ENCODE measurements at regions not wholly inside any gene's neighbourhood (a gene's known extent, or its start where the extent isn't known, plus 50 kb on each side); places are given as distances from the start of the nearest gene placed in this dataset.

- peaks cover 4% of the 10 kb centered on the region for H3K27me3 Mint-ChIP-seq (ENCODE audit: insufficient read depth)
- H3K36me3 ChIP-seq (ENCODE audit: control insufficient read depth, insufficient read depth, low read length): no peaks in the 10 kb centered on the region
- H3K27me3 ChIP-seq (ENCODE audit: control insufficient read depth, insufficient read depth, low read length, poor library complexity, severe bottlenecking): no peaks in the 10 kb centered on the region
- peaks cover 8% of the 10 kb centered on the region for H3K4me1 ChIP-seq (ENCODE audit: control insufficient read depth, insufficient read depth, low read length)
- H3K9ac ChIP-seq (ENCODE audit: extremely low read depth, low read length, poor library complexity, severe bottlenecking): no peak overlapping the region
- no peak for DNase-seq
- 84 to 100% methylated on average over 4 to 6 of the region's 6 CpGs for WGBS, 2 experiments (ENCODE audit: insufficient coverage in 1 of 2, insufficient read length in 1 of 2)
- H3K36me3 Mint-ChIP-seq (ENCODE audit: low read depth): no peaks in the 10 kb centered on the region
- no peak overlapping the region for H3K4me3 ChIP-seq (ENCODE audit: low read length)
- no peak for TF ChIP-seq CTCF (conservative IDR thresholded peaks at IDR 0.05)
- no peaks in the 10 kb centered on the region for H3K9me3 ChIP-seq (ENCODE audit: control insufficient read depth, low read length)
- no peak overlapping the region for H3K27ac Mint-ChIP-seq
- H3K9me3 Mint-ChIP-seq: no peaks in the 10 kb centered on the region
- no peak overlapping the region for H3K27ac ChIP-seq (ENCODE audit: low read depth, low read length)
- H3K4me3 Mint-ChIP-seq: no peak overlapping the region
- H3K4me1 Mint-ChIP-seq: peaks cover 22% of the 10 kb centered on the region
Observed at GRCh38 chr1:157390651-157391050, 161.7 kb downstream of the FCRL5 start.

DNA sequence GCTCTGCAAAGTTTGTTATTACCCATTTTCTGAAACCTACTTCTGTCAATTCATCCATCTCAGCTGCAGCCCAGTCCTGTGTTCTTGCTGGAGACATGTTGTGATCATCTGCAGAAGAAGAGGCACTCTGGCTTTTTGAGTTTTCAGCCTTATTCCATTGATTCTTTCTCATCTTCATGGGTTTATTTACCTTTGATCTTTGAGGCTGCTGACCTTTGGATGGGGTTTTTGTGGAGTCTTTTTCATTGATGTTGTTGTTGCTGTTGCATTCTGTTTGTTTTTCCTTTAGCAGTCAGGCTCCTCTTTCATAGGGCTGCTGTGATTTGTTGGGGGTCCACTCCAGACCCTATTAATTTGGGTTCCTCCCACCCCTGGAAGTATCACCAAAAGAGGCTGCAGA lies 164.3 kb downstream of the FCRL5 start:
- Histone ChIP-seq H3K27ac (ENCODE audit: low read depth, low read length) (no peak overlapping the region), H3K4me1 (ENCODE audit: control insufficient read depth, insufficient read depth, low read length) (peaks cover 8% of the 10 kb centered on the region), H3K9me3 (ENCODE audit: control insufficient read depth, low read length) (no peaks in the 10 kb centered on the region), H3K4me3 (ENCODE audit: low read length) (no peak overlapping the region), H3K27me3 (ENCODE audit: control insufficient read depth, insufficient read depth, low read length, poor library complexity, severe bottlenecking) (no peaks in the 10 kb centered on the region), H3K9ac (ENCODE audit: extremely low read depth, low read length, poor library complexity, severe bottlenecking) (no peak overlapping the region), H3K36me3 (ENCODE audit: control insufficient read depth, insufficient read depth, low read length) (no peaks in the 10 kb centered on the region)
- Mint-ChIP-seq H3K9me3 (no peaks in the 10 kb centered on the region), H3K4me3 (no peak overlapping the region), H3K27me3 (ENCODE audit: insufficient read depth) (peaks cover 4% of the 10 kb centered on the region), H3K4me1 (peaks cover 25% of the 10 kb centered on the region), H3K36me3 (ENCODE audit: low read depth) (no peaks in the 10 kb centered on the region), H3K27ac (no peak overlapping the region)
- TF ChIP-seq CTCF (conservative IDR thresholded peaks at IDR 0.05): no peak
- DNase-seq: no peak

GRCh38 chr1:157384258-157384657 lies 168.1 kb downstream of the FCRL5 start:
- H3K4me3 Mint-ChIP-seq: no peak overlapping the region
- DNase-seq: no peak
- no peaks in the 10 kb centered on the region for H3K27me3 Mint-ChIP-seq (ENCODE audit: insufficient read depth)
- no peak overlapping the region for H3K27ac Mint-ChIP-seq
- Histone ChIP-seq H3K27ac (ENCODE audit: low read depth, low read length) (no peak overlapping the region), H3K36me3 (ENCODE audit: control insufficient read depth, insufficient read depth, low read length) (no peaks in the 10 kb centered on the region), H3K9me3 (ENCODE audit: control insufficient read depth, low read length) (no peaks in the 10 kb centered on the region), H3K4me3 (ENCODE audit: low read length) (no peak overlapping the region), H3K27me3 (ENCODE audit: control insufficient read depth, insufficient read depth, low read length, poor library complexity, severe bottlenecking) (no peaks in the 10 kb centered on the region), H3K9ac (ENCODE audit: extremely low read depth, low read length, poor library complexity, severe bottlenecking) (no peak overlapping the region), H3K4me1 (ENCODE audit: control insufficient read depth, insufficient read depth, low read length) (peaks cover 8% of the 10 kb centered on the region)
- no peaks in the 10 kb centered on the region for H3K9me3 Mint-ChIP-seq
- H3K36me3 Mint-ChIP-seq (ENCODE audit: low read depth): no peaks in the 10 kb centered on the region
- peaks cover 12% of the 10 kb centered on the region for H3K4me1 Mint-ChIP-seq
- TF ChIP-seq CTCF (conservative IDR thresholded peaks at IDR 0.05): no peak
- 87% methylated on average over 2 of the region's 2 CpGs; no CpG with 5 or more reads in 1 of the 2 experiments for WGBS, 2 experiments (ENCODE audit: insufficient coverage in 1 of 2, insufficient read length in 1 of 2)

All from endodermal cell (in vitro differentiated cells).